ENCODE measurements at regions not wholly inside any gene's neighbourhood (a gene's known extent, or its start where the extent isn't known, plus 50 kb on each side); places are given as distances from the start of the nearest gene placed in this dataset.
"Not testable (repeated sequence)": the region's sequence is repeated elsewhere in the genome, so short reads cannot be mapped to it uniquely, and the experiment has no call there.

GRCh38 chr2:43005975-43006833 lies 213.8 kb upstream of the HAAO start:
- H3K4me3 ChIP-seq (ENCODE audit: low read depth, low read length), result no peak overlapping the region
- no peak for TF ChIP-seq CTCF (IDR thresholded peaks at IDR 0.05; ENCODE audit: borderline replicate concordance, insufficient read depth, low read depth, low read length)

GRCh38 chr2:43005245-43005974 lies 213.0 kb upstream of the HAAO start:
- no peak overlapping the region for H3K4me3 ChIP-seq (ENCODE audit: low read depth, low read length)
- TF ChIP-seq CTCF (IDR thresholded peaks at IDR 0.05; ENCODE audit: borderline replicate concordance, insufficient read depth, low read depth, low read length), result no peak

GRCh38 chr2:43004879-43005244 lies 212.5 kb upstream of the HAAO start:
- H3K4me3 ChIP-seq (ENCODE audit: low read depth, low read length), result no peak overlapping the region
- no peak for TF ChIP-seq CTCF (IDR thresholded peaks at IDR 0.05; ENCODE audit: borderline replicate concordance, insufficient read depth, low read depth, low read length)

- H3K4me3 ChIP-seq (ENCODE audit: low read depth, low read length), result not testable (repeated sequence)
Observed at GRCh38 chr2:43004126-43004865, 211.9 kb upstream of the HAAO start.

GRCh38 chr2:43003702-43004101 lies 211.3 kb upstream of the HAAO start:
- no peak for TF ChIP-seq CTCF (IDR thresholded peaks at IDR 0.05; ENCODE audit: borderline replicate concordance, insufficient read depth, low read depth, low read length)
- H3K4me3 ChIP-seq (ENCODE audit: low read depth, low read length), result no peak overlapping the region

- H3K4me3 ChIP-seq (ENCODE audit: low read depth, low read length), result no peak overlapping the region
- TF ChIP-seq CTCF (IDR thresholded peaks at IDR 0.05; ENCODE audit: borderline replicate concordance, insufficient read depth, low read depth, low read length), result no peak
Observed at GRCh38 chr2:43001787-43002468, 209.5 kb upstream of the HAAO start.

GRCh38 chr2:43001055-43001378 lies 208.6 kb upstream of the HAAO start:
- no peak overlapping the region for H3K4me3 ChIP-seq (ENCODE audit: low read depth, low read length)
- TF ChIP-seq CTCF (IDR thresholded peaks at IDR 0.05; ENCODE audit: borderline replicate concordance, insufficient read depth, low read depth, low read length), result no peak

Data from GM12875 (cell line).